CD4-positive, alpha-beta T cell (primary cell): ENCODE measurements at regions not wholly inside any gene's neighbourhood (a gene's known extent, or its start where the extent isn't known, plus 50 kb on each side); places are given as distances from the start of the nearest gene placed in this dataset.

Experiments used
- ATAC-seq: fragments of 200-7000 bp; cut with Tn5 transposase; one replicate; pipeline ENCODE4 v1.10.0; 2022; ENCODE audit warnings: mild to moderate bottlenecking; ENCODE audit not compliant: poor library complexity
- CTCF ChIA-PET: fragments of 350-600 bp; sonication (Branson Sonifier 250); formaldehyde crosslinking; loops from one replicate; lab custom pipeline; 2021; ENCODE audit warnings: antibody characterized with exemption, inconsistent platforms; lab: Charles Lee
- POLR2A ChIA-PET: fragments of 350-600 bp; sonication (Branson Sonifier 250); formaldehyde crosslinking; loops from one replicate; lab custom pipeline; 2021; ENCODE audit warnings: antibody characterized with exemption, inconsistent platforms; lab: Charles Lee
- DNase-seq, 14 experiments: peaks; one replicate each; pipeline ENCODE4 v3.0.0-alpha.2; 2013 to 2020; ENCODE audit warnings: mixed read lengths in 2 of 14
- H3K27ac ChIP-seq, 2 donors: one replicate each; pipeline versions ENCODE4 v1.5.1 to v1.7.0; 2013; ENCODE audit warnings: low read length in 2 of 2, low read depth in 1 of 2, mild to moderate bottlenecking in 1 of 2
- H3K27me3 ChIP-seq, 2 experiments: 1 replicate in 1 of 2; 2 replicates in 1 of 2; pipeline versions ENCODE4 v1.6.1 to v1.7.0; 2013; ENCODE audit warnings: low read length in 2 of 2, control low read depth in 1 of 2, mild to moderate bottlenecking in 1 of 2, moderate library complexity in 1 of 2; ENCODE audit not compliant: insufficient read depth in 2 of 2, control insufficient read depth in 1 of 2
- H3K36me3 ChIP-seq: one replicate; pipeline ENCODE4 v1.6.1; 2013; ENCODE audit warnings: low read length, control low read depth; ENCODE audit not compliant: insufficient read depth
- H3K4me1 ChIP-seq: one replicate; pipeline ENCODE4 v1.6.1; 2013; ENCODE audit warnings: low read length, control low read depth; ENCODE audit not compliant: insufficient read depth
- H3K4me3 ChIP-seq: one replicate; pipeline ENCODE4 v1.5.1; 2013; ENCODE audit warnings: mild to moderate bottlenecking, low read length, moderate library complexity
- H3K9me3 ChIP-seq, 2 experiments: 1 replicate in 1 of 2; 2 replicates in 1 of 2; pipeline versions ENCODE4 v1.6.1 to v1.7.0; 2013; ENCODE audit warnings: low read length in 2 of 2, mild to moderate bottlenecking in 2 of 2, control low read depth in 1 of 2, moderate library complexity in 1 of 2; ENCODE audit not compliant: control insufficient read depth in 1 of 2, insufficient read depth in 1 of 2
- H3K27ac Mint-ChIP-seq: one replicate; pipeline ENCODE4 v1.8.0; 2020; ENCODE audit warnings: mixed read lengths
- H3K27me3 Mint-ChIP-seq: one replicate; pipeline ENCODE4 v1.8.0; 2021; ENCODE audit warnings: mixed read lengths
- H3K36me3 Mint-ChIP-seq: one replicate; pipeline ENCODE4 v1.8.0; 2021; ENCODE audit warnings: low read depth, mixed read lengths
- H3K4me1 Mint-ChIP-seq: one replicate; pipeline ENCODE4 v1.8.0; 2021; ENCODE audit warnings: low read depth, mixed read lengths
- H3K4me3 Mint-ChIP-seq: one replicate; pipeline ENCODE4 v1.8.0; 2020; ENCODE audit warnings: mild to moderate bottlenecking, mixed read lengths
- H3K9me3 Mint-ChIP-seq: one replicate; pipeline ENCODE4 v1.8.0; 2020; ENCODE audit warnings: mixed read lengths
- CTCF ChIP-seq: fragments of 200-600 bp; IDR thresholded peaks from one replicate; pipeline ENCODE4 v1.8.0; 2022; ENCODE audit warnings: antibody characterized with exemption, mild to moderate bottlenecking
- intact Hi-C, 2 experiments: fragments of 100-400 bp; cut with DNase I in 1 of 2; cut with micrococcal nuclease in 1 of 2; formaldehyde crosslinking; loops; one replicate each; pipeline versions ENCODE4 v1.15.1 to v1.9.0; 2023 to 2025; cut with DNase I, micrococcal nuclease

- intact Hi-C loops = no loop called here
- peaks cover under 1% of the 10 kb centered on the region for H3K9me3 Mint-ChIP-seq
- no peaks in the 10 kb centered on the region for H3K36me3 ChIP-seq
- H3K27ac ChIP-seq = no peak overlapping the region
- ChIA-PET POLR2A (no interaction called here), CTCF (no interaction called here)
- peaks cover 0 to 25% of the 10 kb centered on the region in 2 experiments for H3K9me3 ChIP-seq
- H3K4me1 ChIP-seq = no peaks in the 10 kb centered on the region
- H3K4me3 ChIP-seq = no peak overlapping the region
- ATAC-seq (no peak), DNase-seq (no peak)
- no peak overlapping the region for H3K27ac Mint-ChIP-seq
- TF ChIP-seq CTCF = no peak
- H3K27me3 Mint-ChIP-seq = peaks cover 23% of the 10 kb centered on the region
- peaks cover 7 to 11% of the 10 kb centered on the region in 2 experiments for H3K27me3 ChIP-seq
- H3K4me1 Mint-ChIP-seq = no peaks in the 10 kb centered on the region
- no peak overlapping the region for H3K4me3 Mint-ChIP-seq
- H3K36me3 Mint-ChIP-seq = no peaks in the 10 kb centered on the region
Observed at GRCh38 chr22:47340851-47341436, 578.5 kb downstream of the TBC1D22A start.

GRCh38 chr22:47337161-47337621, 574.7 kb downstream of the TBC1D22A start:
- POLR2A ChIA-PET = no interaction called here
- H3K36me3 Mint-ChIP-seq = no peaks in the 10 kb centered on the region
- DNase-seq = peak in 1 of 14 experiments; percentile 5

GRCh38 chr22:47335958-47336357, 573.5 kb downstream of the TBC1D22A start:
- DNase-seq = no peak

More at GRCh38 chr22:47337161-47337621, 574.7 kb downstream of the TBC1D22A start:
- H3K27ac ChIP-seq = no peak overlapping the region
- no peak for TF ChIP-seq CTCF
- Mint-ChIP-seq H3K4me3 (peak overlapping the region; percentile 11), H3K27ac (no peak overlapping the region), H3K4me1 (no peaks in the 10 kb centered on the region), H3K9me3 (peaks cover 3% of the 10 kb centered on the region), H3K27me3 (peaks cover 35% of the 10 kb centered on the region)
- H3K4me1 ChIP-seq = no peaks in the 10 kb centered on the region
- CTCF ChIA-PET = no interaction called here
- H3K36me3 ChIP-seq = no peaks in the 10 kb centered on the region
- no peak for ATAC-seq
- intact Hi-C loops = no loop called here
- peaks cover 0 to 7% of the 10 kb centered on the region in 2 experiments for H3K9me3 ChIP-seq
- H3K4me3 ChIP-seq = no peak overlapping the region
- H3K27me3 ChIP-seq = peaks cover 0 to 5% of the 10 kb centered on the region in 2 experiments

More at GRCh38 chr22:47335958-47336357, 573.5 kb downstream of the TBC1D22A start:
- no peak for ATAC-seq
- H3K4me3 Mint-ChIP-seq = no peak overlapping the region
- H3K36me3 Mint-ChIP-seq = no peaks in the 10 kb centered on the region
- no peaks in the 10 kb centered on the region for H3K4me1 ChIP-seq
- H3K4me3 ChIP-seq = no peak overlapping the region
- H3K9me3 ChIP-seq = peaks cover 0 to 7% of the 10 kb centered on the region in 2 experiments
- POLR2A ChIA-PET = no interaction called here
- CTCF ChIA-PET = no interaction called here
- no peak overlapping the region for H3K27ac ChIP-seq
- H3K27me3 ChIP-seq = no peaks in the 10 kb centered on the region
- H3K27ac Mint-ChIP-seq = no peak overlapping the region
- TF ChIP-seq CTCF = no peak
- H3K36me3 ChIP-seq = no peaks in the 10 kb centered on the region
- peaks cover 3% of the 10 kb centered on the region for H3K9me3 Mint-ChIP-seq
- H3K27me3 Mint-ChIP-seq = peaks cover 34% of the 10 kb centered on the region
- intact Hi-C loops = no loop called here
- no peaks in the 10 kb centered on the region for H3K4me1 Mint-ChIP-seq
